AG08396 (cell line): ENCODE measurements at regions not wholly inside any gene's neighbourhood (a gene's known extent, or its start where the extent isn't known, plus 50 kb on each side); places are given as distances from the start of the nearest gene placed in this dataset.
A peak's percentile ranks its signal among the peaks of the same experiment; 100 is the strongest.
"Not testable (repeated sequence)": the region's sequence is repeated elsewhere in the genome, so short reads cannot be mapped to it uniquely, and the experiment has no call there.

ENCODE experiments used
- DNase-seq: peaks from one replicate; pipeline ENCODE4 v3.0.0; 2012; ENCODE audit warnings: low spot score, mixed read lengths

DNA sequence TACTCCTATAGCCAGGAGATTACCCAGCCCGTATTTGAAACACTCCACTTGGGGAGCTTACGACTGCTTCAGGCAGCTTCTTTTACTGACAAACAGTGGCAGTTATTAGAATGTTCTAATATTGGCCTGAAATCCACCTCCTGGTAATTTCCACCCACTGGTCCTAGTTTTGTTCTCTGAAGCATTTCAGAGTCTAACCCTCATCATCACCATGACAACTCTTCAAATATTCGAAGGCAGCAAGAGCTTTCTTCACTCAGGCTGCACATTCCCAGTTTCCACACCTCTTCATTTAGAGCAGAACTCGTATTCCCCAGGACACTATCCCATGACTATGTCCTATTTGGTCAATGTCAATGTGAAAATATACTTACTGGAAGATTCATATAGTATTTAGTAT is 325.6 kb downstream of the UBE3D start:
- DNase-seq, result no peak

DNA sequence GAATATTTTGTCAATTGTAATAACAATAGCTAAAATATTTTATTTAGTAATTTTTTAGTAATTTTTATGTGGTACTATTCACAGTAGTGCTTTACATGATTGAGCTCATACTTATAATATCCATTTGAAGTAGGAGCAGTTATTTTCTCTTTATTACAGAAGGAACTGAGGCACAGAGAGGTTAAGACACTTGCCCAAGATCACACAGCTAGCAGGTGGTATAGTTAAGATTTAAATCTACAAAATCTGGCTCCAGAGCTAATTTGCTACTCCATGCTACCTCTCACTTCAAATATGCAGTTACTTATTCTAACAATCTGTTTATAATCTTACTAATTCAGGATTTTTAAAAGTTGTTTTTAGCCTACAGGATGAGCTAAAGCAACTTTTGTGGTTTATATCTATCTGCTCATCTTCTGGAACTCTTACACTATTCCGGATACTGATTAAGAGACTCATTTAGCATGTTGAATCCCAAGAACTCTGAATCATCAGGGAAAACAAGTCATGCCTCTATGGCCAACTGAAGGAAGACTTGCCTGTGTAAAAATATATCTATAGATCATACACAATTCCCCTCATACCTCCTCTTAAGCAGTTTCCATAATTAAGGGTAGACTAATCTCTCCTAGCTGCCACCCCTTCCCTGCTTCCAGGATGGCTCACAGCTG is 324.2 kb downstream of the UBE3D start:
- no peak for DNase-seq

DNA sequence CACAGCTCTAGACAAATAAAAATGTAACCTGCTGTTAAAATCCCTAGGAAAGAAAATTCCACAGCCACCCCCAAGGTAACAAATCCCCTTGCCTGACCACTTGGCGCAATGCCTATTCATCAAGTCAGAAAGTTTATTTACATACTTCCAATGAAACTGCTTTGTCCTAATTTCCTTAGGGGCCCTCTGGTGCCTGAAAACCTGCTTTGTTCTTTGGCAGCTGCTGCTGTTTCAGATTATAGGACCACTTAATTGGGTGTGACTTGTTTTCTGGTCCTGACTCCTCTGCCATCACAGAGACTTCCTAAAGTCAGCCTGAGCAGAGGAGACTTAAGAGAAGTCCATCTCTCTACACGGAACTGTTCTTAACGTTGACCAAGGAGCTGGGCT is 323.6 kb downstream of the UBE3D start:
- DNase-seq, result no peak

DNA sequence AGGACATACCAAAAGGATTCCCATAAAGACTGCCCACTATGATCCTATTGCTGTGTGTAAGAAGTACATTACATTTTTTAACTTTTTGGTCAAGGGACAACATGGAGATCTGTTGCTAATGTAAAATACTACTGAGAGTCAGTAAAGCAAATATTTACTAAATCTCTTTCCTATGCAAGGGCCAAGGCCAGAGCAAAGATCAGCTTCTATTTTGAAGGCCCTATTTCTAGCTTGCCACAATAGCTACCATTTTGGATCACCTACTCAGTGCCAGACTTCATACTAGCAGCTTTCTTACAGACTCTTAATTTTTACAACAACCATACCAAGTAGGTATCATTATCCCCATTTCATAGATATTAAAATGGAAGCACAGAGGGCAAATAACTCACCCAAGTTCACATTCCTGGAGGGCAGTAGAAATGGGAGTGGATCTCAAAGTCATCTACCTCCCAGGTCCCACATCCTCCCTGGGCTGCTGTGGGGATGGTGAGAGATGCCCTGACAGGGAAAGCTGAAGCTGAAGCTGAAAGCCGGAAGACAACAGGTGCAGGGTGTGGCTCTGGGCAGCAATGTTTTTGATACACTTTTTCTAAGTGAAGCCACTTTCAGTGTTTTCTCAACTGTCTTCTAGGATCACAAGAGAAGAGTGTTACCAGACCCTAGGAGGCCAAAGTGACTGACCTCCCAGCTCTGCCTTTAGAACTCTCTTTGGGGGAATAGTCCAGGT is 321.2 kb downstream of the UBE3D start:
- no peak for DNase-seq

DNA sequence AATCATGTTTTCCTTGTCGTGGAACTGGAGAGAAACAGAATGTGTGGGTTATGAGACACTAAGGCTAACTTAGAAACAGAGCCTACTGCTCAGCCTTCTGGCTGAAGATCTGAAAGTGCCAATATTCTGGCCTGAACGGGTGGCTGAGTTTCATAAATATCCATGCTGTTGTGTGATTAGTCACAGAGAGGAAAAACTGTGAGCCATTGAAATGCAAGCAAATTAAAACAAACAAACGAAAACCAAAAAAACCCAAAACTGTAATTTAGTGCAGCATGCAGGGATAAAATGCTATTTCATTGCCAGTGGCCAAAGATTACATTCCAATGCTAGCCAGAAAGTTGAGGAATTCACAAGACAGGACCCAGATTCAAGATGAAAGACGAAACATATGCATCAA is 315.1 kb downstream of the UBE3D start:
- peak; percentile 31 for DNase-seq

DNA sequence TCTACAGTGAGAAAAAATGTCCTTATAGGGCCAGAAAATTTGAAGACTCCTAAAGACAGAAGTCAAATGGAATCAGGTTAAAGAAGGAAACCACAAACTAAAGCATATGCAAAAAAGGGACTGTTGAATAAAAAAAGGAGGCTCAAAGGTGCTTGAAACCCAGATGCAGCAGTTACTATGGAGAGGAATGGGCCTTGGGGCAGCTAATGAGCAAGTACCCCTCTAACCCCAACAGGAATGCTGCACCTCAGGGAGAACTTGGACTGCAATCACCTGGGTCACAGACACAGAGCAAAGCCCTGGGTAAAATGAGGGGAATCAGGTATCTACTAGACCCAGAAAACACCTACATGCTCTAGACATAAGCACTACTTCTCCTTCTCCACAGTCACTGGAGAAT is 313.9 kb downstream of the UBE3D start:
- no peak for DNase-seq

DNA sequence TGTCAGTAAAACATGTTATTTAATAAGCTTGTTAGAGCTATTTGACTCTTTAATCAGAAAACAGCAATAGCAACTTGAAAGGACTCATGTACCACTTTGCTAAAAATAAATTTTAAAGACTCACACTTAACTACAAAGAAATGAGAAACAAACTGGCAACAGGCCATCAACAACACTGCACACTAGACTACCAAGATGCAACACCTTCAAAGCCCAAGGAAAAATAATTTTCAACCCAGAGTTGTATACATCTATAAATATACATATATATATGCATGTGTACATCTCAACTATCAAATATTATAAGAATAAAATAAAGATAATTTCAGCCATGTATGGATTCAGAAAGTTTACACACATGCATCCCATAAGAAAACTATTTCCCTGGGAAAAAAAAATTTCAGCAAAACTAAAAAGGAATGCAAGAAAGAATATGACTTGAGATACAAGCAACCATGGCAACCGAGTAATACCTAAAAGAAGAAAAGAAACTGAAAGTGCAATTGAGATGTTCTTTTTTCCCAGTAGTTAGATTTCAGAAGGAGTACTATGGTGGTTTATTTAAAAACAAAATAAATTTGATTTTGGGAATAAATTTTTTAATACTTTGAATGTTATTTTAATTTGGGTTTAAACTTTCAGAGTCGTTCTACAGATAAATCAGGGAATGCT is 303.8 kb downstream of the UBE3D start:
- no peak for DNase-seq

DNA sequence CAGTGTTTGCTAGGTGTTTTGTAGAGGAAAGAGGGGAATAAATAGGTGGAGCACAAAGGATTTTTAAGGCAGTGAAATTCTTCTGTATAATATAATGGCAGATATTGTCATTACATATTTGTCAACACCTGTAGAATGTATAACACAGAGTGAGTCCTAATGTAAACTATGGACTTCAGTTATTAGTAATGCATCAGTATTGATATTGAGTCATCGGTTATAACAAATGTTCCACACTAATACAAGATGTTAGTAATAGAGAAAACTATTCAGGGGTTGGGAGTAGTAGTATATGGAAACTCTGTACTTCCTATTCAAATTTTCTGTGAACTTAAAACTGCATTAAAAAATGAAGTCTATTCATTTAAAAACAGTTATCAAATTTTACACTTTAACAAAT is 299.2 kb downstream of the UBE3D start:
- DNase-seq, result no peak

DNA sequence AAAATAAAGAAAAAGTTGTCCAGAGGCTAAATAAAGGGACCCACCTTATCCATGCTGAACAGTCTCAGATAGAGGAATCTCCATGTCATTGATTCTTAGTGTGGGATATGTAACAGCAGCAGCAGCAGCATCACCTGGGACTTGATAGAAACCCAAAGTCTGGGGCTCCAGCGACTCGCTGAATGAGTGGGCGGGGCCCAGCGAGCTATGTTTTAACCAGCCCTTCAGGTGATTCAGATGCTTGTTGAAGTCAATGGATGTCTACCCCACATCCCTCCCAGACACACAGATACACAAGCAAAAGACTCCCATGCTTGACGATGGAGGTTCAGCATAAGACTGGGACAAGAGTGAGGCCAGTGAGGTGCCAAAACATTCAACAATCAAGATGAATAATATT is 298.6 kb downstream of the UBE3D start:
- no peak for DNase-seq

DNA sequence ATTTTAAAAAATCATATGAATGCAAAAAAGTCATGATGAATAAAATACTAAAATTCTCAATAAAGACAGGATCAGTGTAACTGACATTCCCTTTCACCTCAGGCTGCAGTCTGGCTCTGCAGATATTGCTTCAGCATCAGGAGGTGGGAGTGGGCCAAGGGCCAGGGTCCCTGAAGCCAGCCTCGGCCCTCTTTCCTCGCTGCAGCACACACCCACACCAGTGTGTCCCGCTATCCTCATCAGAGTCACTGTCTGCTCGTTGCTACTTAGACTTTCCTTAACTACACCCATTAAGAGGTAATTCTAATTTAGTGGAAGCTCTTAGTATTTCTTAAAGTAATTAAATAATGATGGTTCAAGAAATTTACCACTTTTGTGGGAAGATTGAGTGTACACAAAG is 298.2 kb downstream of the UBE3D start:
- DNase-seq, result no peak

DNA sequence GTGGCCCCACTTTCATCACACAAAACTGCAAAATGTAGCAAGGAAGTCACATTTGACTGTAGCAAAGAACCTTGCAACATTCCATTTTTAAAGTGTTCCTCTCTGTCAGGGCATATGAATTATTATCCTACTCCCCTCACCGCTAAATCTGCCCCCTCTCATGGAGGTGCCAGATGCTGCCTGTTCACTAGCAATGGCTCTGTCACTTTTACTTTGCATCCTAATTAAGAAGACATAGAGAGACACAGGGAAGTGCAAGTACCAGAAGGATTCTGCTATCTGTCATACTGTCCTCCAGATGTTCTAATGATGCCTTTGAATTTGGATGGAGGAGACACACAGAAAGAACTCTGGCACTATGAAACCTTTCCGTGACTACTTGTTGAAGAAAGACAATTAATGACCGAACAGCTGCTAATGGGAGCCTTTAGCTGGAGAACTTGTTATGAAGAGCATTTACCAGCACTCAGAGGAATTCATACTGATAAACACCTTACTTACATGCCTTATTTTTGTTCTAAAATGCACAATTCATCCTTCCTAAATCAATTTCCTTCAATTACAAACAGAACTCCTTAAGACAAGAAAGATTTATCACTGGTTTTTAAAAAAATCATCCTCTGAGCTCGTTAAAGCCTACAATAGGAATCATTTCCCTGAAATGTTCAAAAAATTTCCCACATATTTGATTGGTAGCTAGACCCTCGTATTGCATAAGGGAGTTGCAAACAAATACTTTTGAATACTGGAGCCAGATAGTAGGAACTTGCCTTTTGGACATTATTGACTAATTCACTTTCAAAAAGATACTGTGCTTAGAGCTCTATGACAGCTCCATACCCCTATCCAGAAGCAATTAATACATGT is 292.6 kb downstream of the UBE3D start:
- no peak for DNase-seq

DNA sequence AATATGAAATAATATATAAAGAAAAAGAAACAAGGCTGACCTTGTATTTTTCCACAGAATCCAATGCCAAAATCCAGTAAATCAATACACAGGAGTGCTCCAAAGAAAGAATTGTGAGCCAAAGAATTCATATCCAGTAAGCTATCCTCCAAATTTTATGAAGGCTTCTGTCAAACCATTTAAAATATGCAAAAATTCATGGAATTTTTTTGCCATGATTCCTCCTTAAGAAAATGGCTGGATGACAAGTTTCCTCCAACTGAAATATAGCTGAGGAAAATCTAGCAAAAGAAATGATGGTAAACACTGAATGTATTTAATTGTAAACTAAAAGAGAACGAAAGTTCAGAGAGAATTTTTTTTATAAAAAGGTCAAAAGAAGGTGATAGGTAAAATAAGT is 290.3 kb downstream of the UBE3D start:
- DNase-seq, result no peak

DNA sequence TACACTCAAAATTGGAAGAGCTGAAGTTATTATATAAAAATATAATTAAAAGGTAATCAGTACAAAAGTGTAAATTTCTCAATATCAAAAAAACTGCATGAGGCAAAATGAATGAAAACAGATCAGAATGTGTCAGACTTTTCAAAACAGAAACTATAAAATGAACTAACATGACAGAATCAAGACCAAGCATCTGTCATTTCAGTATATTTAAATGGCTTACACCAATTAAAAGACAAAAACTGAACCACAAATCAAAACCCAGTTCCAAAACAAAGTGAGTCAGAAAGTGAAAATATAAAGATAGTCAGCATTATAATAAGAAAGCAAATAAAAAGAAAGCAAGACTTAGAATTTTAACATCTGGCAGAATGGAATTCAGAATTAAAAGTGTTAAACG is 289.7 kb downstream of the UBE3D start:
- no peak for DNase-seq

DNA sequence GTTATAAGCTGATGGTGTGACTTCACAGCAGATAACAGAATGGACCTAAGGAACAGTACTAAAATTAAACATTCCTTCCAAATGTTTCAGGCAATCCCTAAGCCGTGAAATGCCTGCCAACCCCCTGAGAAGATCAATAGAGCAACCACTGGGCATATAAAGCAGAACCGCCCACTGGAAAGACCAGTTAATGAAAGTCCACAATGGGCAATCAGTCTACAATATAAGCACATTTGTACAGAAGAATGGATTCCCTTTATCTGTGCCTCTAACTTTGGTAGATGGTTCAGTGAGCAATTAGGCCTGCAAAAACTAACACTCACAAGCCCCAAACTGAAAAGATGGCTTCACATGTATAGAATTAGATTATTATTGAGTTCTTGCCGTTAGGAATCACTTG is 286.6 kb downstream of the UBE3D start:
- no peak for DNase-seq

DNA sequence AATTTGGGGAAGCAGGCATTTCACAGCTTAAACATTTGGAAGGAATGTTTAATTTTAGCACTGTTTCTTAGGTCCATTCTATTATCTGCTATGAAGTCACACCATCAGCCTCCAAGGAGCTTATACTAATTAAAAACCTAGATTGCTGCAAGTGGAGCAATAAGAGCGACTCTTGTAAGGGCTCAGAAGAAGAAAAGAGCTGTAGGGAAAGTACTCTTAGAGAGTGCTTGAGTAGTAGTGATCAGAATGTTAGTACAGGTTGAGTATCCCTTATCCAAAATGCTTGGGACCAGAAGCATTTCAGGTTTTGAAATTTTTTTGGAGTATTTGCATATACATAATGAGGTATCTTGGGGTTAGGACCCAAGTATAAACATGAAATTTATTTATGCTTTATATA is 285.3 kb downstream of the UBE3D start:
- no peak for DNase-seq

DNA sequence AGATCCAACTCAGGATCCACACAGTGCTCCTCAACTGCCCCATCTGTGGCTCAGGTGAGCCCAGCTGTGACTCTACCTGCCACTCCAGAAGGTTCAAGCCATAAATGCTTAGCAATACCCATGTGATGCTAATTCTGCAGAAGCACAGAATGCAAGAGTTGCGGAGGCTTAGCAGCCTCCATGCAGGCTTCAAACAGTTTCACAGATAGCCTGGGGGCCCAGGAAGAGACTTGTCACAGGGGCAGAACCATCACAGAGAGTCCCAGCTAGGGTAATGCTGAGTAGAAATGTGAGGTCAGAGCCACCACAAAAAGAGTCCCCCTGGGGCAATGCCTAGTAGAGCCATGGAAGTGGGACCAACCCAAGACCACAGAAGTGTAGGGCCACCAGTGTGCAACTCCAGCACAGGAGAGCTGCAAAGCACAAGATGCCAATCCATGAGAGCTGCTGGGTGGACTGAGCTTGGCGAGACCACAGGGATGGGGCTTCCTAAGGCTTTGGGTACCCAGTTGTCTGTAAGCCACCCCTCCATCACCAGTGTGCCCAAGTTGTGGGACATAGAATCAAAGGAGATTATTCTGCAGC is 283.9 kb downstream of the UBE3D start:
- no peak for DNase-seq

DNA sequence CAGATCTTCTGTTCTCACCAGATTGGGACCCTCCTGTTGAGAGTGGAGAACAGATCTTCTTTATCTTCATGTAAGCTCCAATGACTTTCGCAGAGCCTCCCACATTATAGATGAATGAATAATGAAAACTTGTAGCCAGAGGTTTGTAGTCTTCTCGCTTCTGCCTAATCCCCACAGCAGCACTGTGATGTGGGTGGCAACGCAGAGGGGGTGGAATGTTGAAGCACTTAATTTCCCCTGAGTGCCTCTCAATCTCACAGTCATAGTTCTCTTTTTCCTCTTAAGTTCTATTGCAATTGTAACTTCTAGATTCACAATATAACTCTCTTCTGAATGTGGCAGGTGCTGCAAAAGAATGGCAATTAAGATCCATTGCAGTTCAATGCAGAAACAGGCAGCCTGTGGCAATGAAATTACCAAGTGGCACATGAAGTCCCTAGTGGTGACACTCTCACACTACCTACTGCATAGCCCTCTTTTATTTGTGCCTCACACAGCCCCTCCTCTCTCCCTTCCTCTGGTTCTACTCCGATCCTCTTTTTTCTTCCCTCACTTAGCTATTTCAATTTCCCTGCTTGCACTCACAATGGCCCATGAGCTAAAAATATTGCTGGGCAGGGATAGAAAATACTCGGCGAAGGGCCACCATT is 281.9 kb downstream of the UBE3D start:
- DNase-seq, result no peak

DNA sequence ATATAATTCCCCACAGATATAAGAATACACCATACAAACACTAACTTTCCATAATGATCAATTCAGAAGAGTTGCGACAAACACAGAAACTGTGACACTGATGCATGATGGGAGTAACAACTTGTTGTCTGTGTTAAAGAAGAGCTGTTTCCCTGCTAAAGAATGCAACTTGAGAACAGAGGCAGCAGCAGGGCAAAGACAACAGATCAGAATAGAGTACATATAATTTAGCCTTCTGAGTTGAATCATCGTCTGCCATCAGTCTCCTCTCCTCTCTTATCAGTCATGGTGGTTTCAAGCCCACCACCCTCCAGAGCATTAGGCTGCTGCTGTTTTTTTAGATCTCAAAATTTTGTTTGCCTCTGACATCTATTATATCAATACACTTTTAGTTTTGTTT is 280.4 kb downstream of the UBE3D start:
- no peak for DNase-seq

DNA sequence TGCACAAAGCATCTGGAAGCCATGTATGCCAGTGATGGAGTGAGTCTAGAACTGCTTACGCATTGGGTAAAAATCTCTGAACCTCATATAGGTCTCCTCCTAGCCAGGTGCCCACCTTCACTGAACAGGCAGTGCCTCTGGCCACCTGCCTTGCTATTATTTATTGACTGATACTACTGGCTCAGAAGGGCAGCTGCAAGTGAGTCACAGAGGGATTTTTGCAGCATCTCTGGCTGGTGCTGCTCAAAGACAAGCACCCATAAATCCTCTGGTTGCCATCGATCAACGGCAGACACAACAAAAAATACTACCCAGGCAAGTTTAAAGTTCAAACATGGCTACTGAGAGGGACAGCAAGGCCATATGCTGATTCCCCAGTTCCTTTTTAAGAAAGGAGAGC is 279.4 kb downstream of the UBE3D start:
- no peak for DNase-seq

DNA sequence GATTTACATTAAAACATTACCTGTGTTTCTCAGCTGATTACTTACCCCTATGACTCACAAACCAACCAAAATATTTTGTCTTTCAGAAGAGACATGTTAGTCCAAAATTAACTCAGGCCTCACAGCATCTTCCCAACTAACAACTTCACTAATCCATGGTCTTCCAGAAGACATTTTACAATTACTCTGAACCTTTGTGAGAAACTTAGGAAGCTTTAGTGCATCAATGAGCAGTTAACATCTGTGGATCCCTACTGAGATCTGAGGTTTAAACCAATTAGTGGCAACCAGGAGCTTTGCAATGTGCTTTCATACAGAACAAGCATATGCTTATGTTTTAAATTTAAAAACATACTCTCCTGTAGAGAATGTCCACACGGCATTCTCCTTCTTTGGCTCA is 269.7 kb downstream of the UBE3D start:
- no peak for DNase-seq

DNA sequence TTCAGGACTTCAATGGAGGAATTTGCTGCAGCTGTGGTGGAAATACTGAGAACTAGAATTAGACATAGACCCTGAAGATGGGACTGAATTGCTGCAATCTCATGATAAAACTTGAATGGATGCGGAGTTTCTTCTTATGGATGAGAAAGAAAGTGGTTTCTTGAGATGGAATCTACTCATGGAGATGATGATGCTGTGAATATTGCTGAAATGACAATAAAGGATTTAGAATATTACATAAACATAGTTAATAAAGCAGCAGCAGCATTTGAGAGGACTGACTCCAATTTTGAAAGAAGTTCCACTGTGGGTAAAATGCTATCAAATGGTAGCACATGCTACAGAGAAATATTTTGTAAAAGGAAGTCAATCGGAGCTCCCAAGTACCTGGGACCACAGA is 264.6 kb downstream of the UBE3D start:
- no peak for DNase-seq

DNA sequence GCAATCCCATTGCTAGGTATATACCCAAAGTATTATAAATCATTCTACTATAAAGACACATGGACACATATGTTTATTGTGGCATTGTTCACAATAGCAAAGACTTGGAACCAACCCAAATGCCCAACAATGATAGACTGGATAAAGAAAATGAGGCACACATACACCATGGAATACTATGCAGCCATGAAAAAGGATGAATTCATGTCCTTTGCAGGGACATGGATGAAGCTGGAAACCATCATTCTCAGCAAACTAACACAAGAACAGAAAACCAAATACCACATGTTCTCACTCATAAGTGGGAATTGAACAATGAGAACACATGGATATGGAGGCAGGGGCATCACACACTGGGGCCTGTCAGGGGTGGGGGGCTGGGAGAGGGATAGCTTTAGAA is 249.4 kb downstream of the UBE3D start:
- not testable (repeated sequence) for DNase-seq
